ENCODE measurements at regions not wholly inside any gene's neighbourhood (a gene's known extent, or its start where the extent isn't known, plus 50 kb on each side); places are given as distances from the start of the nearest gene placed in this dataset.

- TF ChIP-seq CTCF (IDR thresholded peaks at IDR 0.05; ENCODE audit: insufficient read depth, low read length, poor library complexity, severe bottlenecking), result no peak
- no peak for TF ChIP-seq EZH2phosphoT487 (conservative IDR thresholded peaks at IDR 0.05; ENCODE audit: low read length)
Observed at GRCh38 chr4:186848437-186848836, 124.8 kb upstream of the FAT1 start.

Data from SU-DHL-6 (cell line).